Skin epidermis (tissue), 12 donors: ENCODE measurements at regions not wholly inside any gene's neighbourhood (a gene's known extent, or its start where the extent isn't known, plus 50 kb on each side); places are given as distances from the start of the nearest gene placed in this dataset.
A peak's percentile ranks its signal among the peaks of the same experiment; 100 is the strongest.

Experiments used
- H3K27ac ChIP-seq, 21 experiments: fragments of 200-600 bp; sonication (generic) in 11 of 21; one replicate each; pipeline ENCODE4 v1.5.0; 2020; ENCODE audit warnings: mild to moderate bottlenecking in 3 of 21, inconsistent platforms in 2 of 21, moderate library complexity in 2 of 21
- H3K4me3 ChIP-seq, 7 experiments: fragments of 200-600 bp; sonication (generic) in 2 of 7; one replicate each; pipeline ENCODE4 v1.5.0; 2020; ENCODE audit warnings: inconsistent platforms in 2 of 7, mild to moderate bottlenecking in 2 of 7, moderate library complexity in 1 of 7

DNA sequence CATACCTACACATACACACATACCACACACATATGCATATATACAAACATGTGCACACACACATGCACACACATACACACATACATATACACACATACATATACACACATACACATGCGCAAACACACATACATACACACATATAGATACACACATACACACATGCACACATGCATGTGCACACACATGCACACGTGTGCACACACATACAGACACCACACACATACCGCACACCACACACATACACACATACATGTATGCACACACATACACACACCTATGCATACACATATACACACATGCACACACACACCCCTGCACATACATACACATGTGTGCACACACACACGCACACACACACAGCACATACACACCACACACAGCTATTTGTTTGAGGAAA is 236.5 kb downstream of the WDR11 start:
- Histone ChIP-seq H3K27ac (no peak overlapping the region), H3K4me3 (no peak overlapping the region)

DNA sequence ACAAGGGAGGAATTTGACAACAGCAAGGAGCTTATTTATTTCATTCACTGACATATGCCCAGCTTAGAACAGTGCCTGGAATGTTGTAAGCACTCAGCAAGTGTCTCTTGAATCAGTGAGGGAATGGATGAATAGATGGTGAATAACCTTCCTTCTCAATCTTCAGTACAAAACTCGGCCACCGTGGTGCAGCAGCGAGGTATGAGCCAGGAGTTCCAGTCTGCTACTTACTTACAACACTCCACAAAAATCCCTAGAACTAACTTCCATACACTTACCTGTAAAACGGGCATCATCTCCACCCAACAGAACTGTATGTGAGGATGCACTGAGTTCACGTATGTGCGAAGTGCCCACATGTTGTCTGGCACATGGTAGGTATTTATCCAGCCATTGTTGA is 237.4 kb downstream of the WDR11 start:
- no peak overlapping the region for H3K27ac ChIP-seq

GRCh38 chr10:121089434-121089833 is 238.3 kb downstream of the WDR11 start:
- H3K4me3 ChIP-seq: no peak overlapping the region
- H3K27ac ChIP-seq: no peak overlapping the region

More for the DNA sequence above, 237.4 kb downstream of the WDR11 start:
- no peak overlapping the region for H3K4me3 ChIP-seq

GRCh38 chr10:121091961-121092719 is 241.0 kb downstream of the WDR11 start:
- no peak overlapping the region for H3K27ac ChIP-seq

GRCh38 chr10:121092720-121093095 is 241.5 kb downstream of the WDR11 start:
- no peak overlapping the region for H3K27ac ChIP-seq

More at GRCh38 chr10:121091961-121092719, 241.0 kb downstream of the WDR11 start:
- H3K4me3 ChIP-seq: no peak overlapping the region

GRCh38 chr10:121096617-121097431 is 245.7 kb downstream of the WDR11 start:
- Histone ChIP-seq H3K27ac (peak overlapping the region in 2 of 21 experiments; percentile 0 to 66), H3K4me3 (no peak overlapping the region)

More at GRCh38 chr10:121092720-121093095, 241.5 kb downstream of the WDR11 start:
- no peak overlapping the region for H3K4me3 ChIP-seq

DNA sequence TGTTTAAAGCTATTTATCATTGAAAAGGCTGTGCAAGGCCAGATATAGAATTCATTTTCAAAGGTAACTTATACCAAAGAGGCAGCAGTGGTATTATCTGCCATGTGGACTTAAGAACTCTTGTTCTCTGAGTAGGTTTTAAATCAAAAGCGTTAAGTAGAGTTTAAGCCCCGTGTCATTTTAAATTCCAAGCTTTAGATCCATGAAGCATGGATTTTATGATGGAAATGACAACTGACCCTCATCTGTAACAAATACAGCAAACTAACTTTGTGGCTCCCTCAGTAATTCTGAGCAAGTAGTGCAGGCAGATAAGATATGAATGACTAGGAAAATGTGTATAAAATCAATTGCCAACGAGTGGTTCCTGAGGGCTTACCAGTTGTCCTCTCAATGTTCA is 247.0 kb downstream of the WDR11 start:
- no peak overlapping the region for H3K4me3 ChIP-seq
- H3K27ac ChIP-seq: no peak overlapping the region

DNA sequence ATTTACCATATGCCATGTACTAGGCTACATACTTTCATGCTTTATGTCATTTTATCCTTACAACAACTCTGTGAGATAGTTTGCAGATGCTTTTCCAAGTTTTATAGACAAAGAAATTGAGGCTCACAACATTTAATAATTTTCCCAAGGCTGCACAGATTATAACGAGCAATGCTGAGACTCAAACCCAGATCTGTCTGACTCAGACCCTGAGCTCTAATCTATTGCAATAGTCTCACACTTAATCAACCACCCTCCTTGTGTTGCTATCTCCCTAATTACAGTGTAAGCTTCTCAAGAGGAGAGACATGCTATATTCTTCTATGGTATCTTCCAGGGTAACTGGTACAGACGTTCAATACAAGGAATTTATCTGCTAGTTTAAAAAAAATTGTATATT is 247.6 kb downstream of the WDR11 start:
- no peak overlapping the region for H3K27ac ChIP-seq
- no peak overlapping the region for H3K4me3 ChIP-seq

- H3K4me3 ChIP-seq: no peak overlapping the region
- no peak overlapping the region for H3K27ac ChIP-seq
Measured at GRCh38 chr10:121099181-121099580, 248.0 kb downstream of the WDR11 start.

- no peak overlapping the region for H3K27ac ChIP-seq
- no peak overlapping the region for H3K4me3 ChIP-seq
Measured at GRCh38 chr10:121099592-121099991, 248.4 kb downstream of the WDR11 start.

DNA sequence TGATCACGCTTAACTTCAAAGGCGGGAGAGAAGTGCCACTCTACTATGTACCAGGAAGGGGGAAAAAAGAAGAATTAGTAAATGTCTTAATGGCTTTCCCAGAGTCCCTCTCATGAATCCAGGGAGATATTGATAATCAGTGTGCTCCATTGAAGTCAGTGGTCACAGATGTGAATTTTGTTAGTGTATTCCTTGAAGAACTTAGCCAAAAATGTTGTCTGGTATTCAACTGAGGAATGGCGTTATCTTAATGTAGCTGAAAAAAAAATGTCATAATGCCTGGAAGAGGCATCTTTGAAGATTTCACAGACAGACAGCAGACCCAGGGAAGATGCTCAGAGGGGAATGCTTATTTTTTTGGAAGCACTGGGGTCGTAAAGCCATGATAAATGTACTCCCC is 250.4 kb downstream of the WDR11 start:
- Histone ChIP-seq H3K4me3 (no peak overlapping the region), H3K27ac (no peak overlapping the region)

- H3K27ac ChIP-seq: no peak overlapping the region
- H3K4me3 ChIP-seq: no peak overlapping the region
Measured at GRCh38 chr10:121102706-121103105, 251.5 kb downstream of the WDR11 start.

GRCh38 chr10:121104476-121105111 is 253.4 kb downstream of the WDR11 start:
- peak overlapping the region in 1 of 21 experiments; percentile 1 for H3K27ac ChIP-seq

GRCh38 chr10:121106611-121107010 is 255.4 kb downstream of the WDR11 start:
- Histone ChIP-seq H3K4me3 (no peak overlapping the region), H3K27ac (no peak overlapping the region)

More at GRCh38 chr10:121104476-121105111, 253.4 kb downstream of the WDR11 start:
- H3K4me3 ChIP-seq: no peak overlapping the region

DNA sequence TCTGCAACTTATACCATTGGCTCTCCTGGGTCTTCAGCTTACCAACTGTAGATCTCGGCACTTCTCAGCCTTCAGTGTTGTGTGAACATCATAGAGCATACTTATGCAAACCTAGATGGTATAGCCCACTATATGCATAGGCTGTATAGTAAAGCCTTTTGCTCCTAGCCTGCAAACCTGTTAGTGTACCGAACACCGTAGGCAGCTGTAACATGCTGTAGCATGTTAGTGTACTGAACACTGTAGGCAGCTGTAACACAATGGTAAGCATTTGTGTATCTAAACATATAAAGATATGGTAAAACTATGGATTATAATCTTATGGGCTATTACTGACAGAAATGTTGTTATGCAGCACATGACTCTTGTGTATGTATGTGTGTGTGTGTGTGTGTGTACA is 256.9 kb downstream of the WDR11 start:
- Histone ChIP-seq H3K4me3 (no peak overlapping the region), H3K27ac (no peak overlapping the region)

DNA sequence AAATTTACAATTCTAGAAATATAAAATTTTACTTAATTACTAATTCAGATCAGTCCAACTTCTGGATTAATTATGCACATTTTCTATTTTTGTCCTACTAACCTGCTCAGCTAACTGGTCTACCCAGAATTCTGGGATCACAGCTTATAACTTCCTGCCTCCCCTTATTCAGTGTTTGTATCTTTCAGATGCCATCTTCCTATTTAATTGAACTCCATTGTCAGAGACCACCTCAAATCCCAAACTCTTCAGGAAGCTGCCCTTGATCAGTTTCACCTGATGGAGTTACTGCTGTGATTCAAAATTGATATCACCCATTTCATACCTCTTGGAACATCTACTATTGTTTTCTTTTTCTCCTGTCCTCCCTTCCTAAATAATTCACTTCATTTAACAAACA is 259.2 kb downstream of the WDR11 start:
- no peak overlapping the region for H3K4me3 ChIP-seq
- no peak overlapping the region for H3K27ac ChIP-seq

DNA sequence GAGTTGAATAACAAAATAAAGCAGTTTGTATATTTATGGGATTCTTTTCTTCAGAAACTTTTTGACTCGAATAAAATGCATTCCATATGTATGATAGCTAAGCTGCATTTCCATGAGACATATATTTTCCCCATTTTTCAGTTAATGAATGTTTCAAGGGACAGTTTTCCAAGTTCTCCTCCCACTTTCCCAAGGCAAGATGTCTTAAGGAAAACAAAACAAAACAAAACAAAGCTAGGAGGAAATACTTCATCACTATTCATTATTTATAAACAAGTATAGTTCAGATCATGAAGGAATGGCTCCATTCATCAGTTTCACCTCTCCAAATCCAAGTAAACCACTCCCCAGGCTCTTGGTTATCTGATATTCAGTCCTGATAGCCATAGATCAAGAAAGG is 261.0 kb downstream of the WDR11 start:
- H3K4me3 ChIP-seq: no peak overlapping the region

DNA sequence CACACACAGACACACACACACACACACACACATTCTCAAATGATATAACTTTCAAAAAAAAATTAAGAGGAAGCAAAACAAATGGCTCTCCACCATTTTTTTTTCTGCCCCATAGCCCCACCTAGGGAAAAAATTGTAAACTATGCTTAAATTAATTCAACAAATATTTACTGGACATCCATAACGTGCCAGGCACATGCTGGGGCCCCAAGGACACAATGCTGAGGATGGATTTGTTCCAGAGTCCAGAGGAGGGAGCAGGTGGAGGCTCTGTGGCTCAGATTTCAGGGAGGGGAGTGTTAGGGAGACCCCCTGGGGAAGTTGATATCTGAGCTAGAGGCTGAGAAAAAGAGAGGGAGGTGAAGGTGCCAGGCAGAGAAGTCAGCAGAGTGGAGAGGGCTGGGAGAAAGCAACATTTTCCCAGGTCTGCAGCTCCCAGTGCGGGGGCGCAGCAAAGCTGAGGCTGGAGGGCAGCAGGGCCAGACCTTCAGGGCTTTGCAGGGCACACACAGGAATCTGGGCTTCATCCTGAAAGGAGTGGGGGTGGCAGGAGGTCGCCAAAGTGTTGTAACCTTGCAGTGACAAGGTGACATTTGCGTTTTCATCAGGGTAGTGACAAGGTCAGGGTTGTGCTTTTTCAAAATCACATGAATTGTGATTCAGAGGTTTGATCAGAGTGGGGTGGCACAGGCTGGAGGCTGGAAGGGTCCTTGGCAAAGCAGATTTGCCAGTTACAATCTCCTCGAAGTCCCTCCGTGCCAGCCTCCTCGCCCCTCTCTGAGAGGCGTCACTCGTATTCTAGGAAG is 261.6 kb downstream of the WDR11 start:
- H3K27ac ChIP-seq: peak overlapping the region in 1 of 21 experiments; percentile 42
- H3K4me3 ChIP-seq: no peak overlapping the region

More for the DNA sequence above, 261.0 kb downstream of the WDR11 start:
- H3K27ac ChIP-seq: peak overlapping the region in 1 of 21 experiments; percentile 42

DNA sequence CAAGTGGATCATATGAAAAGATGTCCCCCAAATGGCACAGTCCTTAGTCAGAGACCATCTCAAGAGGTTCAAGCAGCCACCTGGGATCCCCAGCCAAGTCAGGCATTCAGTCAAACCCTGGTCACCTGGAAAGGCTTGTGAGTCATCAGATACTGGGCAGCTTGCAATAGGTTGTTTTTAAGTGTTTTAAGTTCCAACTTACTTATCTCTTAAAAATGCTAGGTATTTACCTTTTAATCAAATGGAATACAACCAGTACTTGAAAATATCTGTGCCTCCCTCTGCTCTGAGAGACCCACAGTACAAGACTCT is 262.2 kb downstream of the WDR11 start:
- Histone ChIP-seq H3K27ac (peak overlapping the region in 1 of 21 experiments; percentile 42), H3K4me3 (no peak overlapping the region)

GRCh38 chr10:121113911-121114310 is 262.7 kb downstream of the WDR11 start:
- H3K27ac ChIP-seq: no peak overlapping the region

More at GRCh38 chr10:121113911-121114310, 262.7 kb downstream of the WDR11 start:
- no peak overlapping the region for H3K4me3 ChIP-seq
